SW480 (cell line): ENCODE measurements at regions not wholly inside any gene's neighbourhood (a gene's known extent, or its start where the extent isn't known, plus 50 kb on each side); places are given as distances from the start of the nearest gene placed in this dataset.
"Not testable (repeated sequence)": the region's sequence is repeated elsewhere in the genome, so short reads cannot be mapped to it uniquely, and the experiment has no call there.

ENCODE experiments used
- DNase-seq: peaks from one replicate; pipeline ENCODE4 v3.0.0-alpha.2; 2016; ENCODE audit warnings: low spot score

GRCh38 chr6:85283436-85283835 lies 166.4 kb upstream of the NT5E start:
- no peak for DNase-seq

- DNase-seq = no peak
Measured at GRCh38 chr6:85278466-85279035, 171.3 kb upstream of the NT5E start.

- DNase-seq = not testable (repeated sequence)
Measured at GRCh38 chr6:85276026-85276425, 173.9 kb upstream of the NT5E start.

DNA sequence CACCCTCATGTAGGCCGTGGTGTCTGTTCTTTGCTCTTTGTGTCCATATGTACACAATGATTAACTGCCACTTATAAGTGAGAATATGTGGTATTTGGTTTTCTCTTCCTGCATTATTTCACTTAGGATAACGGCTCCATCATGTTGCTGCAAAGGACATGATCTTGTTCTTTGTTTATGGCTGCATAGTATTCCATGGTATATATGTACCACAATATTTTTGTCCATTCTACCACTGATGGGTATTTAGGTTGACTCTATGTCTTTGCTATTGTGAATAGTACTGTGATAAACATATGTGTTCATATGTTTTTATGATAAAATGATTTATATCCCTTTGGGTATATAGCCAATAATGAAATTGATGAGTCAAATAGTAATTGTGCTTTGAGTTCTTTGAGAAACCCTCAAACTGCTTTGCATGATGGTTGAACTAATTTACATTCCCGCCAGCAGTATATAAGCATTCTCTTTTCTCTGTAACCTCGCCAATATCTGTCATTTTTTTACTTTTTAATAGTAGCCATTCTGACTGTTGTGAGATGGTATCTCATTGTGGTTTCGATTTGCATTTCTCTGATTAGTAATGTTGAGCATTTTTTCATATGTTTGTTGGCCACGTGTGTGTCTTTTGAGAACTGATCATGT lies 174.4 kb upstream of the NT5E start:
- no peak for DNase-seq

GRCh38 chr6:85273870-85274269 lies 176.0 kb upstream of the NT5E start:
- no peak for DNase-seq

GRCh38 chr6:85273046-85273445 lies 176.8 kb upstream of the NT5E start:
- DNase-seq = no peak

GRCh38 chr6:85272592-85272991 lies 177.3 kb upstream of the NT5E start:
- no peak for DNase-seq

DNA sequence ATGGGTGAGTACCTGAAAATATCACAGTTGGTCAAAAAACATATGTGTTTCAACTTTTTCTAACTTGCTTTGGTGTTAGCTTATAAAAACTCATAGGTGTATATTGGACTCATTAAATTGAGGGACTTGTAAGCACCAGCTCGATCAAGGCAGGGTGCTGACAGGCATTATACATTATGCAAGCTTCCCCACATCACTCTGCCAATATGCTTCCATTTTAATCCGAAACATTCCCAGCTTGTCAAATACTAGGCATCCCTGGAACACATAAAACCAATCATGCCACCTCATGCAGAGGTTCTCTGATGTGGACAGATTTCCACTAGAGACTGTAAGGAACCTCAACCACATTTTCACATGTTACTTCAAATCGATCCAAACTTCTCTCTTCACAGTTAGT lies 187.3 kb upstream of the NT5E start:
- DNase-seq = no peak

GRCh38 chr6:85261271-85261670 lies 188.6 kb upstream of the NT5E start:
- DNase-seq = no peak

GRCh38 chr6:85255661-85256060 lies 194.2 kb upstream of the NT5E start:
- DNase-seq = no peak

DNA sequence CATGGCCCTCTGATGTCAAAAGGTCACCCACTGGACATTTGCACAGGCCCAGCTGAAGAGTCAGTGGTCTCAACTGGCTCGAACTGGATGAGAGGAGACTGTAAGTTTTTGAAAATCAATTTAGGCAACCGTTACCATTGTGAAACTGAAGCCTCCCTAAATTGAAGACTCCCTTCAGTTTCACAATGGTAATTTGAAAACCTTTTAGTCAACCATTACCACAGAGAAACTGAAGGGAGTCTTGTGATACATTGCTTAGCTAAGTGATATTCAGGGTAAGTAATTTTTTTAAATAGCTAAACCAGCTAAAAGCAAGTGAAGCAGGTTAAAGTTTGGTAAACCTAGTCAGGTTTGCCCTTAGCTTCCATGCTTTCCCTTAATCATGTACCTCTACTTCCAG lies 197.3 kb upstream of the NT5E start:
- no peak for DNase-seq

- no peak for DNase-seq
Measured at GRCh38 chr6:85252085-85252484, 197.8 kb upstream of the NT5E start.

DNA sequence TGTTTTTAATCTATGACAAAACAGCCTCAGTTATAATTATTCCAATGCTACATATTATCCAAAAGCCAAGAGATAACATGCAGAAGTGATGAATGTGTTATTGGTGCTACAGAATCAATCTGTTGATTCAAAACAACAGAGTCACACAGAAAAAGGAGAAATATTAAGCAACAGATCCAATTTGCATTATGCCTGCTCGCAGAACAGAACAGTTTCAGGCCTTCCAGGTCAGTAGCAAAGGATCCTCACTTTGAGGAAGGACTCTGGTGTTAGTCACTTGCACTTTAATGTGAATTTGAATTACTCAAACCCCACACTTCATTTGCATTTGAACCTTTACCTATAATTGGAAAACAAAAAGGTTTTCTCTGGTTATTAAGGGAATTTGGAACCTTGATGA lies 198.6 kb upstream of the NT5E start:
- no peak for DNase-seq

DNA sequence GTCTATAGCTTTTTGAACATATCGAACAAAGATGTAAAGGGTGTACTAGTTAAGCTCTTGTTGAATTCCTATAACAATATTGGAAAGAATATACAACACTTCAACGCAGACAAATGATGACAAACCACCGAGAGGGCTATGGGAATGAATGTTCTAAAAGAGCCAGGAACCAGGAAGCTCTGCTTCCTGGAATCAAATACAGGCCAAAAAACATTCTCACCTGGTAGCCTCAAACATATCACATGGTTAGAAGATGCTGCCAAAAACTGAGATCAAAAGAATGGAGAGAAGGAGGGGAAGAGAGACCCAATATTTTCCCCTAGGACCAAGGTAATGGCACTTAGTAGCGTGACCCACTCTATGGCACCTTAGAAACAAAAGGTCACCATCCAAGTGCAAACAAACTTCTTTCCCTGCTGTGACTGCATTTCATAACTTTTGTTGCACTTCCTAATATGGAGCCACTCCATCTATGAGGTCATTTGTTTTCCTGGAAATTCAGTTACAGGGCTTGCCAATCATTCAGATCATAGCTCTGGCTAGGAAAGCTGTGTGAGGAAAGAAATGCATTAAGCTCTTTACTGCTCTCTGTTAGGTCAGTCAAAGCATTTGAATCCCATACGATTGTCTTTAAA lies 199.2 kb upstream of the NT5E start:
- no peak for DNase-seq

DNA sequence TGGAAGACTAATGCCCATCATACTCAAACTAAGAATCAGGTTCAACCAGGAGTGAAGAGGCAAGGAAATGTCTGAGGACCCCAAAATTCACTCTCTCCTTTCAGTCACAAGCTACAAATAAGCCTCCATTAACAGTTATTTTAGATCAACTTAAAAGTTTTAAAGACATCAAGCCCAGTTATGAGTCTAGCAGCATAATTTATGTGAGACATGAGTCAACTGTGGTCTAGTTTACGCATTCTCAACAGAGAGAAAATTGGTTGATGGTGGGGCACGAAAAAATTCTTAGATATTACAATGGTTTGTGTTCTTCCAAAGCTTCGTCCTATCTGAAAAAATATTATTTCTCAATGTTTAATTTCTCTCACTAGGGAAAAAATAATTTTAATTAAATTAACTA lies 204.9 kb upstream of the NT5E start:
- DNase-seq = no peak

GRCh38 chr6:85241498-85242052 lies 208.3 kb upstream of the NT5E start:
- no peak for DNase-seq

DNA sequence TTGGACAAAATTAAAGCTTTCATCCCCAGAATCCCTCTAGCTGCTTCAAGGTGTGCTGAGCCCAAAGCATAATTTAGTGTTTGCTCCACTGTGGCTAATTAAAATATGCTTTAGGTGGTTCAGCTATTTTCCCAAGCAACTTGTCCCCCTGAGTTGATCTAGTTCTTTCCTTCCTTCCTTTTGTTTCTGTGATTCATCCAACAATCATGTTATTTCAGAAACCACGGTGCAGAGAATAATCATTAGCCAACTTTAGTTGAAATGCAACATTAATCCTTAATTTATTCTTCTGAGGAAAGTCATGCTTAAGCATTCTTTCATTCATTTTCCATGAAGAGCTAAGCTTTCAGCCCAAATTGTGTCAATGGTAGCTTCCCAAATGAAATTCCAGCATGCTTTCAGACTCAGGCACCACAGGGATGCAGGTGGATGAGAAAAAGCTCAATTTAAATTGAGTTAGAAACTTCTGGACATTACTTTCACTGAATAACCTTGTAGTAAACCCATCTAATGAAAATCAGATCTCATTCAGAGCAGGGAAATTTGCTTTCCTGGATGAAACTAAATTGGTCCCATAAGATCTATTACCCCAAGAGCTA lies 209.0 kb upstream of the NT5E start:
- DNase-seq = no peak

- DNase-seq = no peak
Measured at GRCh38 chr6:85237478-85237877, 212.4 kb upstream of the NT5E start.

DNA sequence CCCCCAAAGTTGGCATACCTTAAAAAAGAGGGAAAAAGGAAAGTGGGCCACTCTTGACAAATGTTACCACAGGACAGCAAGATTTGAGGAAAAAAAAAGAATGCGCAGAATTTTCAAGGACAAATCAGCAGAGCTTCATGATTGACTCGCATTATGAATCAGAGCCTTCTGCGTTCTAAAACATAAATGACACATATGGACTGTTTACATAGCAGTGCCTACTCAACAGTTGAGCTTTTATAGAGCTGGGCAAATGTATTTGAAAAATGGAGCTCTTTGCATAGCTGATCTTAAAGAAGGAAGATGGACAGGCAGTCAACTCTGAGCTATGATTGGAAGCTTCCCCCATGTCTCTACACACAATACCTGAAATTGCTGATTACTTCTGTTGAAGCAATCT lies 213.2 kb upstream of the NT5E start:
- no peak for DNase-seq

GRCh38 chr6:85227345-85227744 lies 222.5 kb upstream of the NT5E start:
- DNase-seq = not testable (repeated sequence)

DNA sequence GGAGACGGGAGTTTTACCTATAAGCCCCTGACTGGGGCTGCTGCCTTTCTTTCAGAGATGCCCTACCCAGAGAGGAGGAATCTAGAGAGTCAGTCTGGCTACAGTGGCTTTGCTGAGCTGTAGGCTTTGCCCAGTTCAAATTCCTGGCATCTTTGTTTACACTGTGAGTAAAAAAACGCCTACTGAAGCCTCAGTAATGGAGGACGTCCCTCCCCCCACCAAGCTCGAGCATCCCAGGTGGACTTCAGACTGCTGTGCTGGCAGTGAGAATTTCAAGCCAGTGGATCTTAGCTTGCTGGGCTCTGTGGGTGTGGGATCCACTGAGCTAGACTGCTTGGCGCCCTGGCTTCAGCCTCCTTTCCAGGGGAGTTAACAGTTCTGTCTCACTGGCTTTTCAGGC lies 237.1 kb upstream of the NT5E start:
- not testable (repeated sequence) for DNase-seq

DNA sequence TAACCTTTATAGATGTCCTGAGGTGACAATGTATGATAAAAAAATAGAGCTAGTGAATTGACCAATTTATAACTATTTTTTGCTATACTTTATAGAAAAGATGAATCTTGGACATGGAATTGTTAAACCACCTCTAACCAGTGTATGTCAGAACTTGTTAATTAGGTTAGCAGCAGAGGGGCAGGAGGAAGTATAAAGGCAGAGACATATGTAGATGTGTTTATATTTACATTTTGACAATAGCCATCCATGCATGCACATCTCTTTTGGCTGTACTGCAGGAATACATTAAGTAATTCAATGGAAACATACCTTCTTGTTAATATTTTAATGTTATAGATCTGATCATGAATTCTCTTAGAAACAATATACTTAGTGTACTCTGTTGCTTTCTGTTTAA lies 254.6 kb upstream of the NT5E start:
- DNase-seq = no peak

DNA sequence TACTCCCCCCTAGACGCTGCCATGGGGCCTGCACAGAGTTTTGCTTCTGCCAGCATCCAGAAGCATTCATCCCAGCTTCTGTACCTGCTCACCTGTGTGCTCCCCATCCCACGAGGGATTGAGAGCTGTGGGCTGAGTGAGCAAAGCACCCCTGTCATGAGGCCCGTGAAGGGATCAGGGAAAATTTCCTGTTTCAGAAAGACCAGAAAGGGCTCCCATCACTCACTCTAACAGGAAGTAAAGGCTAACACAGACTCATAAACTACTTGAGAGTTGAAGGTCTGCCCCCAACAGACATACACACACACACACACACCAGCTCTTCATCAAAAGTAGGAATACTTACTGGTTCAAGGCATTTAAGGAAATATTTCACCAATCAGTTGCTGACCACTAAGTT lies 256.5 kb upstream of the NT5E start:
- no peak for DNase-seq
